ENCODE measurements at regions not wholly inside any gene's neighbourhood (a gene's known extent, or its start where the extent isn't known, plus 50 kb on each side); places are given as distances from the start of the nearest gene placed in this dataset.

GRCh38 chr5:8576178-8576577, 707.2 kb downstream of the MTRR start:
- 81% methylated on average over 10 of the region's 10 CpGs for WGBS (ENCODE audit: insufficient coverage)
- peaks cover 2% of the 10 kb centered on the region for H3K9me3 ChIP-seq (ENCODE audit: control insufficient read depth, insufficient read depth, low read length)
- intact Hi-C loops (cut with micrococcal nuclease) = no loop called here
- no peak for TF ChIP-seq CTCF (IDR thresholded peaks at IDR 0.05)
- no peaks in the 10 kb centered on the region for H3K27me3 ChIP-seq (ENCODE audit: control insufficient read depth, insufficient read depth, low read length)
- H3K27ac ChIP-seq (ENCODE audit: low read length) = no peak overlapping the region
- H3K4me3 Mint-ChIP-seq = no peak overlapping the region
- H3K36me3 Mint-ChIP-seq = peaks cover 13% of the 10 kb centered on the region
- H3K9me3 Mint-ChIP-seq = peaks cover 20 to 26% of the 10 kb centered on the region in 2 donors
- no peaks in the 10 kb centered on the region for H3K4me1 ChIP-seq (ENCODE audit: control insufficient read depth, insufficient read depth, low read length)
- H3K4me3 ChIP-seq (ENCODE audit: low read length) = no peak overlapping the region
- no peak overlapping the region for H3K27ac Mint-ChIP-seq
- ATAC-seq = no peak
- no peaks in the 10 kb centered on the region for H3K27me3 Mint-ChIP-seq (ENCODE audit: low read depth in 2 of 2)
- no peaks in the 10 kb centered on the region for H3K4me1 Mint-ChIP-seq
- DNase-seq = no peak
- no peaks in the 10 kb centered on the region for H3K36me3 ChIP-seq (ENCODE audit: control insufficient read depth, insufficient read depth, low read length)

- peaks cover 2% of the 10 kb centered on the region for H3K9me3 ChIP-seq (ENCODE audit: control insufficient read depth, insufficient read depth, low read length)
- TF ChIP-seq CTCF (IDR thresholded peaks at IDR 0.05) = no peak
- no peaks in the 10 kb centered on the region for H3K27me3 ChIP-seq (ENCODE audit: control insufficient read depth, insufficient read depth, low read length)
- H3K27ac Mint-ChIP-seq = no peak overlapping the region
- peaks cover 13% of the 10 kb centered on the region for H3K36me3 Mint-ChIP-seq
- intact Hi-C loops (cut with micrococcal nuclease) = no loop called here
- 79% methylated on average over 3 of the region's 3 CpGs for WGBS (ENCODE audit: insufficient coverage)
- DNase-seq = no peak
- H3K4me3 ChIP-seq (ENCODE audit: low read length) = no peak overlapping the region
- no peak overlapping the region for H3K27ac ChIP-seq (ENCODE audit: low read length)
- no peaks in the 10 kb centered on the region for H3K4me1 Mint-ChIP-seq
- no peaks in the 10 kb centered on the region for H3K27me3 Mint-ChIP-seq (ENCODE audit: low read depth in 2 of 2)
- ATAC-seq = no peak
- H3K36me3 ChIP-seq (ENCODE audit: control insufficient read depth, insufficient read depth, low read length) = no peaks in the 10 kb centered on the region
- H3K4me1 ChIP-seq (ENCODE audit: control insufficient read depth, insufficient read depth, low read length) = no peaks in the 10 kb centered on the region
- peaks cover 23 to 28% of the 10 kb centered on the region in 2 donors for H3K9me3 Mint-ChIP-seq
- no peak overlapping the region for H3K4me3 Mint-ChIP-seq
Measured at GRCh38 chr5:8577792-8578191, 708.8 kb downstream of the MTRR start.

GRCh38 chr5:8580298-8580697, 711.4 kb downstream of the MTRR start:
- no peaks in the 10 kb centered on the region for H3K27me3 ChIP-seq (ENCODE audit: control insufficient read depth, insufficient read depth, low read length)
- ATAC-seq (no peak), DNase-seq (no peak)
- no peaks in the 10 kb centered on the region for H3K27me3 Mint-ChIP-seq (ENCODE audit: low read depth in 2 of 2)
- H3K9me3 Mint-ChIP-seq = peaks cover 18 to 22% of the 10 kb centered on the region in 2 donors
- 79% methylated on average over 2 of the region's 4 CpGs for WGBS (ENCODE audit: insufficient coverage)
- H3K36me3 ChIP-seq (ENCODE audit: control insufficient read depth, insufficient read depth, low read length) = no peaks in the 10 kb centered on the region
- no peak for TF ChIP-seq CTCF (IDR thresholded peaks at IDR 0.05)
- no peak overlapping the region for H3K27ac Mint-ChIP-seq
- H3K4me1 Mint-ChIP-seq = no peaks in the 10 kb centered on the region
- H3K4me3 Mint-ChIP-seq = no peak overlapping the region
- intact Hi-C loops (cut with micrococcal nuclease) = no loop called here
- no peak overlapping the region for H3K4me3 ChIP-seq (ENCODE audit: low read length)
- H3K36me3 Mint-ChIP-seq = peaks cover 7% of the 10 kb centered on the region
- H3K9me3 ChIP-seq (ENCODE audit: control insufficient read depth, insufficient read depth, low read length) = peaks cover 2% of the 10 kb centered on the region
- H3K27ac ChIP-seq (ENCODE audit: low read length) = no peak overlapping the region
- H3K4me1 ChIP-seq (ENCODE audit: control insufficient read depth, insufficient read depth, low read length) = no peaks in the 10 kb centered on the region

GRCh38 chr5:8581047-8581446, 712.1 kb downstream of the MTRR start:
- no peak for TF ChIP-seq CTCF (IDR thresholded peaks at IDR 0.05)
- no peaks in the 10 kb centered on the region for H3K4me1 Mint-ChIP-seq

More at GRCh38 chr5:8581047-8581446, 712.1 kb downstream of the MTRR start:
- Mint-ChIP-seq H3K36me3 (peaks cover 7% of the 10 kb centered on the region), H3K4me3 (no peak overlapping the region), H3K27me3 (ENCODE audit: low read depth in 2 of 2) (no peaks in the 10 kb centered on the region), H3K27ac (no peak overlapping the region), H3K9me3 (peaks cover 18 to 19% of the 10 kb centered on the region in 2 donors)
- no peak overlapping the region for H3K27ac ChIP-seq (ENCODE audit: low read length)
- ATAC-seq (no peak), DNase-seq (no peak)
- no peaks in the 10 kb centered on the region for H3K36me3 ChIP-seq (ENCODE audit: control insufficient read depth, insufficient read depth, low read length)
- 82% methylated on average over 2 of the region's 2 CpGs for WGBS (ENCODE audit: insufficient coverage)
- H3K4me3 ChIP-seq (ENCODE audit: low read length) = no peak overlapping the region
- H3K9me3 ChIP-seq (ENCODE audit: control insufficient read depth, insufficient read depth, low read length) = peaks cover 2% of the 10 kb centered on the region
- intact Hi-C loops (cut with micrococcal nuclease) = no loop called here
- H3K27me3 ChIP-seq (ENCODE audit: control insufficient read depth, insufficient read depth, low read length) = no peaks in the 10 kb centered on the region
- no peaks in the 10 kb centered on the region for H3K4me1 ChIP-seq (ENCODE audit: control insufficient read depth, insufficient read depth, low read length)

Data from natural killer cell (primary cell).